PC-3 (cell line): ENCODE measurements at regions not wholly inside any gene's neighbourhood (a gene's known extent, or its start where the extent isn't known, plus 50 kb on each side); places are given as distances from the start of the nearest gene placed in this dataset.

Experiments
- EZH2 ChIP-seq: fragments of 300-600 bp; sonication (generic); IDR thresholded peaks from one replicate; pipeline ENCODE4 v1.6.1; 2017; ENCODE audit warnings: antibody characterized with exemption, mild to moderate bottlenecking, low read length; ENCODE audit not compliant: unreplicated experiment
- EZH2phosphoT487 ChIP-seq: fragments of 300-600 bp; sonication (generic); IDR thresholded peaks from 2 replicates; pipeline ENCODE4 v1.6.1; 2018; ENCODE audit warnings: mild to moderate bottlenecking, antibody characterized with exemption, low read length, borderline replicate concordance
- TF ChIP-seq, protein P1 (sequence below): fragments of 300-600 bp; sonication (generic); conservative IDR thresholded peaks from 2 replicates; pipeline ENCODE4 v1.5.1; 2017; ENCODE audit warnings: antibody characterized with exemption, low read depth, mild to moderate bottlenecking, low read length

DNA sequence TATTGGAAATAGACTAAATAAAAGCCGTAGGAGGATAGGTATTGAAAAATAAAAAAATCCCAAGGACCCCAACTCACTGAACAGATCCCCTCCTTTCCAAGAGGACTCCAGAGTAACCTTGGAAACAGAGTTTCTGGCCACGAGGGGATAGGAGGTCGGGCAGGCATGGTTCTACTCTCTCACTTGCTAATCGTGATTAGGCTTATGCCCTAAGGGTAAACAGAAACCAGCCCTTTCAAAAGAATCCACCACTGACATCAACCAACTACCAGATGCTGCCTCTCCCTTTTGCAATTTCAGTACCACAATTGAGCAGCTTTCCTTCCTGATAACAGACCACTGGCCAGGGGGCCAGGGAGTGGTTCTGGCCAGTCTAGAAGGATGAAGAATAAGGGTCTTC, 477.8 kb downstream of the EIPR1 start:
- TF ChIP-seq, protein P1, sequence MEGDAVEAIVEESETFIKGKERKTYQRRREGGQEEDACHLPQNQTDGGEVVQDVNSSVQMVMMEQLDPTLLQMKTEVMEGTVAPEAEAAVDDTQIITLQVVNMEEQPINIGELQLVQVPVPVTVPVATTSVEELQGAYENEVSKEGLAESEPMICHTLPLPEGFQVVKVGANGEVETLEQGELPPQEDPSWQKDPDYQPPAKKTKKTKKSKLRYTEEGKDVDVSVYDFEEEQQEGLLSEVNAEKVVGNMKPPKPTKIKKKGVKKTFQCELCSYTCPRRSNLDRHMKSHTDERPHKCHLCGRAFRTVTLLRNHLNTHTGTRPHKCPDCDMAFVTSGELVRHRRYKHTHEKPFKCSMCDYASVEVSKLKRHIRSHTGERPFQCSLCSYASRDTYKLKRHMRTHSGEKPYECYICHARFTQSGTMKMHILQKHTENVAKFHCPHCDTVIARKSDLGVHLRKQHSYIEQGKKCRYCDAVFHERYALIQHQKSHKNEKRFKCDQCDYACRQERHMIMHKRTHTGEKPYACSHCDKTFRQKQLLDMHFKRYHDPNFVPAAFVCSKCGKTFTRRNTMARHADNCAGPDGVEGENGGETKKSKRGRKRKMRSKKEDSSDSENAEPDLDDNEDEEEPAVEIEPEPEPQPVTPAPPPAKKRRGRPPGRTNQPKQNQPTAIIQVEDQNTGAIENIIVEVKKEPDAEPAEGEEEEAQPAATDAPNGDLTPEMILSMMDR, result no peak
- TF ChIP-seq EZH2phosphoT487 (no peak), EZH2 (no peak)
